ENCODE measurements at regions not wholly inside any gene's neighbourhood (a gene's known extent, or its start where the extent isn't known, plus 50 kb on each side); places are given as distances from the start of the nearest gene placed in this dataset.

- TF ChIP-seq CTCF (conservative IDR thresholded peaks at IDR 0.05): peak; percentile 65
- H3K27me3 Mint-ChIP-seq (ENCODE audit: insufficient read depth): no peaks in the 10 kb centered on the region
These were observed 154.5 kb upstream of the QRFPR start for GRCh38 chr4:121535351-121535750.

GRCh38 chr4:121534187-121534586, 153.4 kb upstream of the QRFPR start:
- no peak for DNase-seq
- Mint-ChIP-seq H3K4me3 (no peak overlapping the region), H3K4me1 (peaks cover 6% of the 10 kb centered on the region), H3K36me3 (ENCODE audit: low read depth) (no peaks in the 10 kb centered on the region), H3K27ac (no peak overlapping the region), H3K9me3 (no peaks in the 10 kb centered on the region), H3K27me3 (ENCODE audit: insufficient read depth) (no peaks in the 10 kb centered on the region)
- no peak for TF ChIP-seq CTCF (conservative IDR thresholded peaks at IDR 0.05)
- H3K36me3 ChIP-seq (ENCODE audit: control insufficient read depth, insufficient read depth, low read length): no peaks in the 10 kb centered on the region
- H3K27ac ChIP-seq (ENCODE audit: low read depth, low read length): no peak overlapping the region
- H3K27me3 ChIP-seq (ENCODE audit: control insufficient read depth, insufficient read depth, low read length, poor library complexity, severe bottlenecking): no peaks in the 10 kb centered on the region
- H3K9ac ChIP-seq (ENCODE audit: extremely low read depth, low read length, poor library complexity, severe bottlenecking): no peak overlapping the region
- no peaks in the 10 kb centered on the region for H3K4me1 ChIP-seq (ENCODE audit: control insufficient read depth, insufficient read depth, low read length)
- H3K4me3 ChIP-seq (ENCODE audit: low read length): no peak overlapping the region
- no peaks in the 10 kb centered on the region for H3K9me3 ChIP-seq (ENCODE audit: control insufficient read depth, low read length)
- WGBS, 2 experiments (ENCODE audit: insufficient coverage in 1 of 2, insufficient read length in 1 of 2): 100% methylated on average over 1 of the region's 2 CpGs; no CpG with 5 or more reads in 1 of the 2 experiments

More at GRCh38 chr4:121535351-121535750, 154.5 kb upstream of the QRFPR start:
- H3K36me3 ChIP-seq (ENCODE audit: control insufficient read depth, insufficient read depth, low read length): no peaks in the 10 kb centered on the region
- Mint-ChIP-seq H3K9me3 (no peaks in the 10 kb centered on the region), H3K36me3 (ENCODE audit: low read depth) (no peaks in the 10 kb centered on the region), H3K4me1 (peaks cover 6% of the 10 kb centered on the region), H3K27ac (no peak overlapping the region), H3K4me3 (no peak overlapping the region)
- no peak for DNase-seq
- H3K27me3 ChIP-seq (ENCODE audit: control insufficient read depth, insufficient read depth, low read length, poor library complexity, severe bottlenecking): no peaks in the 10 kb centered on the region
- no peak overlapping the region for H3K9ac ChIP-seq (ENCODE audit: extremely low read depth, low read length, poor library complexity, severe bottlenecking)
- no peak overlapping the region for H3K27ac ChIP-seq (ENCODE audit: low read depth, low read length)
- no peaks in the 10 kb centered on the region for H3K9me3 ChIP-seq (ENCODE audit: control insufficient read depth, low read length)
- no peaks in the 10 kb centered on the region for H3K4me1 ChIP-seq (ENCODE audit: control insufficient read depth, insufficient read depth, low read length)
- H3K4me3 ChIP-seq (ENCODE audit: low read length): no peak overlapping the region

DNA sequence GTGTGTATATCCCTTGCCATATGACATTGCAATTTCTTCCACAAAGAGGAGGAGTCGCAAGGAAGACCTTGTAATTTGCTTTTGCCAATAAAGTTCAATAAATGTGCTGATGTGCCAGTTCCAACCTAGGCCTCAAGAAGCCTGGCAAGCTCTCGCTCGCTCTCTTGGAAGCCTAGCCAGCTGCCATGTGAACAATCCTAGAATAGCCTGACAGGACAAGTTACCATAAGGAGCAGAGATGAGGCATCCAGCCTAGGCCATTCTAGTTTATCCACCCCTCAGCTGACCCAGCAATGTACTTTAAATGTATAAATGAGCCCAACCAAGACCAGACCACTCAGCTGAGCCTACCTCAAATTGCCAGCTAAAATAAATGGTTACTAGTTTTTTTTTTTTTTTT, 145.7 kb upstream of the QRFPR start:
- no peak overlapping the region for H3K4me3 ChIP-seq (ENCODE audit: low read length)
- H3K4me1 ChIP-seq (ENCODE audit: control insufficient read depth, insufficient read depth, low read length): no peaks in the 10 kb centered on the region
- Mint-ChIP-seq H3K9me3 (no peaks in the 10 kb centered on the region), H3K27me3 (ENCODE audit: insufficient read depth) (no peaks in the 10 kb centered on the region), H3K36me3 (ENCODE audit: low read depth) (no peaks in the 10 kb centered on the region), H3K4me3 (no peak overlapping the region), H3K27ac (no peak overlapping the region), H3K4me1 (no peaks in the 10 kb centered on the region)
- no peak overlapping the region for H3K9ac ChIP-seq (ENCODE audit: extremely low read depth, low read length, poor library complexity, severe bottlenecking)
- no peaks in the 10 kb centered on the region for H3K9me3 ChIP-seq (ENCODE audit: control insufficient read depth, low read length)
- no peaks in the 10 kb centered on the region for H3K27me3 ChIP-seq (ENCODE audit: control insufficient read depth, insufficient read depth, low read length, poor library complexity, severe bottlenecking)
- H3K36me3 ChIP-seq (ENCODE audit: control insufficient read depth, insufficient read depth, low read length): no peaks in the 10 kb centered on the region
- DNase-seq: no peak
- H3K27ac ChIP-seq (ENCODE audit: low read depth, low read length): no peak overlapping the region
- no peak for TF ChIP-seq CTCF (conservative IDR thresholded peaks at IDR 0.05)
- 95 to 97% methylated on average over 3 of the region's 3 CpGs for WGBS, 2 experiments (ENCODE audit: insufficient coverage in 1 of 2, insufficient read length in 1 of 2)

Measured in endodermal cell (in vitro differentiated cells).